Stimulated activated CD8-positive, alpha-beta memory T cell treated with anti-CD3 and anti-CD28 coated beads, Interleukin-4, amount 100 ng/mL, for 24 hours (primary cell): ENCODE measurements at regions not wholly inside any gene's neighbourhood (a gene's known extent, or its start where the extent isn't known, plus 50 kb on each side); places are given as distances from the start of the nearest gene placed in this dataset.
"Not testable (repeated sequence)": the region's sequence is repeated elsewhere in the genome, so short reads cannot be mapped to it uniquely, and the experiment has no call there.

Experiments
- DNase-seq: peaks from one replicate; pipeline ENCODE4 v3.0.0-alpha.2; 2020; ENCODE audit warnings: low read depth

GRCh38 chr9:18032636-18033035, 441.3 kb upstream of the ADAMTSL1 start:
- no peak for DNase-seq

GRCh38 chr9:18036422-18037187, 437.3 kb upstream of the ADAMTSL1 start:
- no peak for DNase-seq

GRCh38 chr9:18037981-18038380, 436.0 kb upstream of the ADAMTSL1 start:
- no peak for DNase-seq

- DNase-seq: no peak
Observed at GRCh38 chr9:18040327-18040726, 433.6 kb upstream of the ADAMTSL1 start.

GRCh38 chr9:18043978-18044377, 430.0 kb upstream of the ADAMTSL1 start:
- DNase-seq: no peak

- DNase-seq: no peak
Observed at GRCh38 chr9:18045326-18045725, 428.6 kb upstream of the ADAMTSL1 start.

- no peak for DNase-seq
Observed at GRCh38 chr9:18046068-18046467, 427.9 kb upstream of the ADAMTSL1 start.

- DNase-seq: no peak
Observed at GRCh38 chr9:18051638-18052037, 422.3 kb upstream of the ADAMTSL1 start.

- no peak for DNase-seq
Observed at GRCh38 chr9:18052060-18052459, 421.9 kb upstream of the ADAMTSL1 start.

GRCh38 chr9:18056269-18056992, 417.5 kb upstream of the ADAMTSL1 start:
- no peak for DNase-seq

- no peak for DNase-seq
Observed at GRCh38 chr9:18056993-18057369, 417.0 kb upstream of the ADAMTSL1 start.

GRCh38 chr9:18058564-18059442, 415.1 kb upstream of the ADAMTSL1 start:
- no peak for DNase-seq

- no peak for DNase-seq
Observed at GRCh38 chr9:18059447-18059846, 414.5 kb upstream of the ADAMTSL1 start.

GRCh38 chr9:18060269-18060934, 413.6 kb upstream of the ADAMTSL1 start:
- DNase-seq: no peak

GRCh38 chr9:18061332-18061731, 412.6 kb upstream of the ADAMTSL1 start:
- no peak for DNase-seq

GRCh38 chr9:18061856-18062255, 412.1 kb upstream of the ADAMTSL1 start:
- no peak for DNase-seq

- no peak for DNase-seq
Observed at GRCh38 chr9:18063856-18064390, 410.0 kb upstream of the ADAMTSL1 start.

GRCh38 chr9:18066608-18067007, 407.3 kb upstream of the ADAMTSL1 start:
- not testable (repeated sequence) for DNase-seq

- no peak for DNase-seq
Observed at GRCh38 chr9:18067548-18068120, 406.3 kb upstream of the ADAMTSL1 start.

- DNase-seq: no peak
Observed at GRCh38 chr9:18068900-18069299, 405.1 kb upstream of the ADAMTSL1 start.

- DNase-seq: no peak
Observed at GRCh38 chr9:18071651-18072060, 402.3 kb upstream of the ADAMTSL1 start.
